ENCODE measurements at regions not wholly inside any gene's neighbourhood (a gene's known extent, or its start where the extent isn't known, plus 50 kb on each side); places are given as distances from the start of the nearest gene placed in this dataset.

- no peak for TF ChIP-seq CTCF (IDR thresholded peaks at IDR 0.05 in 8 of 11, conservative IDR thresholded peaks at IDR 0.05 in 3 of 11)
- no peak for TF ChIP-seq POLR2A (IDR thresholded peaks at IDR 0.05)
These were observed 630.6 kb upstream of the SEMA6A start for GRCh38 chr5:117204926-117205869.

All from spleen (tissue), 7 donors.